Peyer's patch (tissue), 4 donors: ENCODE measurements at regions not wholly inside any gene's neighbourhood (a gene's known extent, or its start where the extent isn't known, plus 50 kb on each side); places are given as distances from the start of the nearest gene placed in this dataset.

Experiments used
- CTCF ChIP-seq, 6 experiments: fragments of 450-650 bp in 4 of 6; fragments of 200-600 bp in 2 of 6; sonication (generic) in 1 of 6; IDR thresholded peaks; one replicate each; pipeline ENCODE4 v1.5.1; 2017 to 2019; ENCODE audit warnings: antibody characterized with exemption in 6 of 6, mild to moderate bottlenecking in 3 of 6, moderate library complexity in 1 of 6
- POLR2A ChIP-seq, 2 donors: fragments of 450-650 bp; IDR thresholded peaks; one replicate each; pipeline ENCODE4 v1.5.1; 2017; ENCODE audit warnings: antibody characterized with exemption in 2 of 2, mild to moderate bottlenecking in 2 of 2, moderate library complexity in 2 of 2

- no peak for TF ChIP-seq CTCF (IDR thresholded peaks at IDR 0.05)
- TF ChIP-seq POLR2A (IDR thresholded peaks at IDR 0.05): no peak
Observed at GRCh38 chr9:86695910-86696424, 251.3 kb downstream of the GAS1 start.
